ENCODE measurements at regions not wholly inside any gene's neighbourhood (a gene's known extent, or its start where the extent isn't known, plus 50 kb on each side); places are given as distances from the start of the nearest gene placed in this dataset.

- Histone ChIP-seq H3K4me3 (no peak overlapping the region), H3K9me3 (no peaks in the 10 kb centered on the region), H3K4me1 (ENCODE audit: low read depth) (peaks cover 22% of the 10 kb centered on the region), H3K36me3 (ENCODE audit: low read depth) (no peaks in the 10 kb centered on the region)
- intact Hi-C loops (cut with DNase I, micrococcal nuclease), result loop anchor here in 1 of 2 donors (5.0 kb wide), 1 partner anchor 54 kb away; the partner anchor contains the start of gene ID2
- DNase-seq, result peak in 2 of 3 donors; percentile 45 to 65
- ATAC-seq, result peak; percentile 42
- TF ChIP-seq CTCF (IDR thresholded peaks at IDR 0.05), result no peak
These were observed 53.5 kb upstream of the ID2 start for GRCh38 chr2:8628179-8628865.

GRCh38 chr2:8628866-8629209, 53.0 kb upstream of the ID2 start:
- H3K36me3 ChIP-seq (ENCODE audit: low read depth), result no peaks in the 10 kb centered on the region
- H3K4me1 ChIP-seq (ENCODE audit: low read depth), result peaks cover 22% of the 10 kb centered on the region
- ATAC-seq (no peak), DNase-seq (no peak)
- H3K4me3 ChIP-seq, result no peak overlapping the region
- H3K9me3 ChIP-seq, result no peaks in the 10 kb centered on the region
- TF ChIP-seq CTCF (IDR thresholded peaks at IDR 0.05), result no peak
- intact Hi-C loops (cut with DNase I, micrococcal nuclease), result loop anchor here in 1 of 2 donors (5.0 kb wide), 1 partner anchor 53 kb away; the partner anchor contains the start of gene ID2

- Histone ChIP-seq H3K4me1 (ENCODE audit: low read depth) (peaks cover 22% of the 10 kb centered on the region), H3K9me3 (no peaks in the 10 kb centered on the region), H3K36me3 (ENCODE audit: low read depth) (no peaks in the 10 kb centered on the region), H3K4me3 (no peak overlapping the region)
- DNase-seq (no peak), ATAC-seq (no peak)
- no peak for TF ChIP-seq CTCF (IDR thresholded peaks at IDR 0.05)
- intact Hi-C loops (cut with DNase I, micrococcal nuclease), result loop anchor here in 1 of 2 donors (5.0 kb wide), 1 partner anchor 53 kb away; the partner anchor contains the start of gene ID2
These were observed 52.5 kb upstream of the ID2 start for GRCh38 chr2:8629402-8629801.

GRCh38 chr2:8630676-8631464, 51.0 kb upstream of the ID2 start:
- DNase-seq (no peak), ATAC-seq (no peak)
- Histone ChIP-seq H3K9me3 (no peaks in the 10 kb centered on the region), H3K4me3 (no peak overlapping the region), H3K36me3 (ENCODE audit: low read depth) (no peaks in the 10 kb centered on the region), H3K4me1 (ENCODE audit: low read depth) (peaks cover 14% of the 10 kb centered on the region)
- no peak for TF ChIP-seq CTCF (IDR thresholded peaks at IDR 0.05)
- intact Hi-C loops (cut with DNase I, micrococcal nuclease), result no loop called here

GRCh38 chr2:8631465-8632005, 50.3 kb upstream of the ID2 start:
- intact Hi-C loops (cut with DNase I, micrococcal nuclease), result no loop called here
- Histone ChIP-seq H3K4me3 (no peak overlapping the region), H3K9me3 (no peaks in the 10 kb centered on the region), H3K36me3 (ENCODE audit: low read depth) (no peaks in the 10 kb centered on the region), H3K4me1 (ENCODE audit: low read depth) (peaks cover 14% of the 10 kb centered on the region)
- DNase-seq (peak in 1 of 3 donors; percentile 34), ATAC-seq (no peak)
- TF ChIP-seq CTCF (IDR thresholded peaks at IDR 0.05), result no peak

Measured in mucosa of descending colon (tissue), 3 donors.